GM21381 (cell line): ENCODE measurements at regions not wholly inside any gene's neighbourhood (a gene's known extent, or its start where the extent isn't known, plus 50 kb on each side); places are given as distances from the start of the nearest gene placed in this dataset.
A peak's percentile ranks its signal among the peaks of the same experiment; 100 is the strongest.
"Not testable (repeated sequence)": the region's sequence is repeated elsewhere in the genome, so short reads cannot be mapped to it uniquely, and the experiment has no call there.

ENCODE experiments used
- ATAC-seq: cut with Tn5 transposase; IDR thresholded peaks from one replicate; pipeline ENCODE4 v1.9.1; 2021; ENCODE audit warnings: mild to moderate bottlenecking, moderate library complexity; ENCODE audit not compliant: unreplicated experiment

GRCh38 chr2:39837856-39838453 lies 58.9 kb upstream of the THUMPD2 start:
- ATAC-seq = peak; percentile 85

DNA sequence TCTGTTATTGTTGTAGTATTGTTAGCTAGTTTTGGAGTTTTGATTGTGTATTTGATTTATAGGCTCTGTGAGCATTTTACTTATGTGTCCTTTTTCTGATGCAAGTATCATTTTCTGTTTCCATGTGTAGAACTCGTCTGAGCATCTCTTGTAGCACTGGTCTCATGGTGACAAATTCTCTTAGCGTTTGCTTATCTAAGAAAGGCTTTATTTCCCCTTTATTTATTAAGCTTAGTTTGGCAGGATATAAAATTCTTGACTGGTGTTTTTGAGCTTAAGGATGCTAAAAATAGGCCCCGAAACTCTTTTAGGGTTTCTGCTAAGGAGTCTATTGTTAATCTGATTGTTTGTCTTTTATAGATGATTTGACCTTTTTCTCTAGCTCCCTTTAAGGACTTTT lies 57.6 kb upstream of the THUMPD2 start:
- no peak for ATAC-seq

GRCh38 chr2:39834426-39834825 lies 55.4 kb upstream of the THUMPD2 start:
- ATAC-seq = no peak

GRCh38 chr2:39830610-39831009 lies 51.6 kb upstream of the THUMPD2 start:
- not testable (repeated sequence) for ATAC-seq
